ENCODE measurements at regions not wholly inside any gene's neighbourhood (a gene's known extent, or its start where the extent isn't known, plus 50 kb on each side); places are given as distances from the start of the nearest gene placed in this dataset.

- Histone ChIP-seq H4K20me1 (replicated peaks; ENCODE audit: control insufficient read depth, insufficient read depth, low read length) (no peaks in the 10 kb centered on the region), H2AFZ (ENCODE audit: low read depth, low read length) (no peak overlapping the region), H3K27me3 (ENCODE audit: control insufficient read depth in 2 of 2, insufficient read depth in 2 of 2, low read length in 2 of 2) (no peaks in the 10 kb centered on the region), H3K36me3 (ENCODE audit: control insufficient read depth, insufficient read depth, low read length) (no peaks in the 10 kb centered on the region), H3K4me2 (ENCODE audit: insufficient read depth, low read length) (no peak overlapping the region), H3K27ac (ENCODE audit: extremely low read depth, low read depth, low read length) (no peak overlapping the region), H3K9me3 (replicated peaks; ENCODE audit: control insufficient read depth, insufficient read depth, low read depth, low read length) (no peaks in the 10 kb centered on the region), H3K9me1 (ENCODE audit: control insufficient read depth, insufficient read depth, low read length) (no peaks in the 10 kb centered on the region), H3K9ac (ENCODE audit: insufficient read depth in 1 of 2, low read depth in 2 of 2, low read length in 2 of 2) (no peak overlapping the region), H3K79me2 (ENCODE audit: control insufficient read depth, insufficient read depth, low read length) (no peaks in the 10 kb centered on the region), H3K4me3 (no peak overlapping the region), H3K4me1 (replicated peaks in 1 of 2; ENCODE audit: control insufficient read depth in 2 of 2, insufficient read depth in 2 of 2, low read length in 2 of 2) (no peaks in the 10 kb centered on the region)
- DNase-seq (ENCODE audit: extremely low read depth in 1 of 4, low spot score in 3 of 4) (no peak), FAIRE-seq (no peak), ATAC-seq (no peak)
- no TSS peak for BruUV-seq (replicated peaks)
- CTCF ChIA-PET (ENCODE audit: low intra/inter-chr PET ratio), result no interaction called here
- in situ Hi-C loops (cut with MboI) (no loop called here), intact Hi-C loops (cut with micrococcal nuclease) (no loop called here)
- POLR2A ChIA-PET, result no interaction called here
- TF ChIP-seq ZNF197 (CRISPR knock-in tag; IDR thresholded peaks at IDR 0.05; ENCODE audit: low read depth), result no peak
- TF ChIP-seq MTF1 (CRISPR knock-in tag; IDR thresholded peaks at IDR 0.05; ENCODE audit: borderline replicate concordance), result no peak
- TF ChIP-seq CCAR2 (IDR thresholded peaks at IDR 0.05; ENCODE audit: low read depth, low read length), result no peak
- no peak for TF ChIP-seq ZNF561 (CRISPR knock-in tag; conservative IDR thresholded peaks at IDR 0.05)
- no peak for TF ChIP-seq SP2 (IDR thresholded peaks at IDR 0.05; ENCODE audit: extremely low read depth, low read depth, low read length, poor library complexity, severe bottlenecking)
- TF ChIP-seq CEBPZ (IDR thresholded peaks at IDR 0.05; ENCODE audit: borderline replicate concordance, low read depth, low read length), result no peak
- TF ChIP-seq NR1H2 (CRISPR knock-in tag; IDR thresholded peaks at IDR 0.05), result no peak
- no peak for TF ChIP-seq NELFE (IDR thresholded peaks at IDR 0.05; ENCODE audit: insufficient read depth, insufficient read length)
- TF ChIP-seq, protein P1, sequence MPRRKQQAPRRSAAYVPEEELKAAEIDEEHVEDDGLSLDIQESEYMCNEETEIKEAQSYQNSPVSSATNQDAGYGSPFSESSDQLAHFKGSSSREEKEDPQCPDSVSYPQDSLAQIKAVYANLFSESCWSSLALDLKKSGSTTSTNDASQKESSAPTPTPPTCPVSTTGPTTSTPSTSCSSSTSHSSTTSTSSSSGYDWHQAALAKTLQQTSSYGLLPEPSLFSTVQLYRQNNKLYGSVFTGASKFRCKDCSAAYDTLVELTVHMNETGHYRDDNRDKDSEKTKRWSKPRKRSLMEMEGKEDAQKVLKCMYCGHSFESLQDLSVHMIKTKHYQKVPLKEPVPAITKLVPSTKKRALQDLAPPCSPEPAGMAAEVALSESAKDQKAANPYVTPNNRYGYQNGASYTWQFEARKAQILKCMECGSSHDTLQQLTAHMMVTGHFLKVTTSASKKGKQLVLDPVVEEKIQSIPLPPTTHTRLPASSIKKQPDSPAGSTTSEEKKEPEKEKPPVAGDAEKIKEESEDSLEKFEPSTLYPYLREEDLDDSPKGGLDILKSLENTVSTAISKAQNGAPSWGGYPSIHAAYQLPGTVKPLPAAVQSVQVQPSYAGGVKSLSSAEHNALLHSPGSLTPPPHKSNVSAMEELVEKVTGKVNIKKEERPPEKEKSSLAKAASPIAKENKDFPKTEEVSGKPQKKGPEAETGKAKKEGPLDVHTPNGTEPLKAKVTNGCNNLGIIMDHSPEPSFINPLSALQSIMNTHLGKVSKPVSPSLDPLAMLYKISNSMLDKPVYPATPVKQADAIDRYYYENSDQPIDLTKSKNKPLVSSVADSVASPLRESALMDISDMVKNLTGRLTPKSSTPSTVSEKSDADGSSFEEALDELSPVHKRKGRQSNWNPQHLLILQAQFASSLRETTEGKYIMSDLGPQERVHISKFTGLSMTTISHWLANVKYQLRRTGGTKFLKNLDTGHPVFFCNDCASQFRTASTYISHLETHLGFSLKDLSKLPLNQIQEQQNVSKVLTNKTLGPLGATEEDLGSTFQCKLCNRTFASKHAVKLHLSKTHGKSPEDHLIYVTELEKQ (CRISPR knock-in tag; IDR thresholded peaks at IDR 0.05), result no peak
- TF ChIP-seq NFRKB (IDR thresholded peaks at IDR 0.05; ENCODE audit: low read depth), result no peak
- TF ChIP-seq RCOR1 (IDR thresholded peaks at IDR 0.05; ENCODE audit: borderline replicate concordance in 1 of 2, low read depth in 2 of 2, low read length in 2 of 2), result no peak
- TF ChIP-seq MTA1 (IDR thresholded peaks at IDR 0.05; ENCODE audit: borderline replicate concordance), result no peak
- no peak for TF ChIP-seq BCLAF1 (IDR thresholded peaks at IDR 0.05; ENCODE audit: borderline replicate concordance in 1 of 2, control insufficient read depth in 1 of 2, low read depth in 2 of 2, low read length in 1 of 2)
- TF ChIP-seq GATA2 (CRISPR knock-in tag; IDR thresholded peaks at IDR 0.05), result no peak
These were observed 78.0 kb upstream of the CD163 start for GRCh38 chr12:7581625-7582024.

Measured in K562 (cell line).